Choroid plexus epithelial cell (primary cell): ENCODE measurements at regions not wholly inside any gene's neighbourhood (a gene's known extent, or its start where the extent isn't known, plus 50 kb on each side); places are given as distances from the start of the nearest gene placed in this dataset.

Experiments
- DNase-seq: peaks from one replicate; pipeline ENCODE4 v3.0.0-alpha.2; 2010; ENCODE audit warnings: low read depth
- H3K4me3 ChIP-seq: 2 replicates; pipeline ENCODE4 v1.5.1; 2011; ENCODE audit warnings: low read depth, mild to moderate bottlenecking, control low read depth, low read length, moderate library complexity
- CTCF ChIP-seq: conservative IDR thresholded peaks from 2 replicates; pipeline ENCODE4 v1.5.1; 2011; ENCODE audit warnings: low read depth, mild to moderate bottlenecking, control low read depth, inconsistent platforms, low read length, moderate library complexity

DNA sequence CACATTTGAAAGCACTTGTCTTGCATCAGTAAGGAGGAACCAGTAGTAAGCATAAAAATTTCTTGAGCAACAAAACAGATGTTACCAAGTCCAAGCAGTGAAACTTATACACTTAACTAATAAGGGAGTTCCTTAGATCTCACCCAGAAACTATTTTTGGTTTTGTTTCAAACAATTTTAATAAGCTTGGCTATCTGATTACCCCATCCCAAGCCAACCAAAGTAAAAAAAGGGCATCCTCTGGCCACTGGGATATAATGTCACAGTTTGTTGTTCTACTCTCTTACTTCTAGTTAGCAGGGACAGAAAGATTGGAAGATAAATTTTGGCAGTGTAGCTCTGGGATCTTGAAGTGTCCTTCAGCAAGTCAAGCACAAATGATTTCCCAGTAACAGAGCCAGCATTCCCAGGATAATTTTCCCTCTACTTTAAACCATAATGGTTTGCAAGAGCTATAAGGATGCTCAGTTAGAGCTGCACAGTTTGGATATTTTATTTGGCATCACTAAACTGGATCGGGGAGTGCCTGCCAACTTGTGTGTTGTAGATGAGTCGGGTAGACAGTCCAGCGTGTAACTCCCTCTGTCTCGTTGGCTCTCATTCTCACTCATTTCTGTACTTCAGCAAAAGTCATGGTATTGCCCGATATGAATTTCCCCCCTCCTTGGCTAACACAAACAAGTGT is 161.9 kb upstream of the HMHB1 start:
- TF ChIP-seq CTCF = no peak
- H3K4me3 ChIP-seq = no peak overlapping the region
- DNase-seq = peak; percentile 31

DNA sequence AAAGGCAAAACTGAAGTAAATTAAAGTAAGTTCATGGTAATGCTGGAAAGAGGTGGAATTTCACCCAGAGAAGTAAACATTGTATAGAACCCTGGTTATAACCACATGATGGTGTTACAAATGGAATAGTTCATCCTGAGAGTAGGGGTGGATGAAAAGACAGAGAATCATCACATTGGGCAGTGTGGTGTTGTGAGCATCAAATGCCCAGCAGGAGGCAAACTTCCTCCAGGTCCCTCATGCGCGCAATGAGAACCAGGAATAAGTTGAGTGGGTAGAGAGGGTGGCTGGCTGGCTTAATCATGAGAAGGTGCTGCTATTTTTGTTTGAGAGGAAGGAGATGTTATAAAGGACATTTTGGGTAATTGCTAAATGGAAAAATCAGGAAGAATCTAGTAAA is 163.3 kb upstream of the HMHB1 start:
- no peak for DNase-seq
- TF ChIP-seq CTCF = peak; percentile 52
- no peak overlapping the region for H3K4me3 ChIP-seq

GRCh38 chr5:143646961-143647360 is 165.0 kb upstream of the HMHB1 start:
- no peak for TF ChIP-seq CTCF
- H3K4me3 ChIP-seq = no peak overlapping the region
- no peak for DNase-seq

- TF ChIP-seq CTCF = no peak
- no peak for DNase-seq
Measured at GRCh38 chr5:143645356-143645755, 166.6 kb upstream of the HMHB1 start.

DNA sequence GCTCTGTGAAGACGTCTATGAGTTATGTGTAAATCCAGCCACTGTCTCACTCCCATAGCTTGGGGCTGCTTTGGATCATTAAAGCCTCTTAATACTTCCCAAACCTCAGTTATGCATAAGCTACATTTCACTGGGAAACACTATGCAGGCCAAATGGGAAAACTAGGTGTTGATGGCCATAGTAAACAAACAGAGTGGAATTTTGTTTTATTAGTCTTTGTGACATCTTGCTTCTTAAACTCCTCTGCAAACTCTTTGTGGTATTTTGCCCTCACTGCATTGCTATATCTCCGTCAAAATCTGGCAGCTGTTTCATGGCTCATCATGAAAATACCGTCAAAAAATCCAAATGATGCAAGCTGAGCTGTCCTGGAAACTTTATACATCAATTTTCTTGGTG is 167.2 kb upstream of the HMHB1 start:
- H3K4me3 ChIP-seq = no peak overlapping the region
- TF ChIP-seq CTCF = no peak
- no peak for DNase-seq

More at GRCh38 chr5:143645356-143645755, 166.6 kb upstream of the HMHB1 start:
- no peak overlapping the region for H3K4me3 ChIP-seq

DNA sequence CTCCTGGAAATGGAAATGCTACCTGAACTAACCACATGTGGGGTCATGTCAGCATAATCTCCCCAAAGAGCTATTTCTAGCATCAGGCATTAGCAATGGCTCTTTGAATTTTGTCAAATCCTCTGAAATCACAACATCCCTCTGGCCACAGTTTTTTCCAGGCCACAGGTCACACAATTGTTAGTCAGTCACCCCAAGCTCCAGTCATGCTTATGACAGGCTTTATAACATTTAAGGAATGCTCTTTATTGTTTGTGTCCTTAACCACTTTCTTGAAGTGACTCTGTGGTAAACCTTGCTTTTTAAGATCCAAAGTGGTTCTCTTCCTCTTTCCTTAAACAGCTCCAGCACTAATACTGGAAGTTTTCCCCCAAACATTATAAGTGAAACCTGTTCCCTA is 169.2 kb upstream of the HMHB1 start:
- no peak for TF ChIP-seq CTCF
- DNase-seq = no peak
- no peak overlapping the region for H3K4me3 ChIP-seq

DNA sequence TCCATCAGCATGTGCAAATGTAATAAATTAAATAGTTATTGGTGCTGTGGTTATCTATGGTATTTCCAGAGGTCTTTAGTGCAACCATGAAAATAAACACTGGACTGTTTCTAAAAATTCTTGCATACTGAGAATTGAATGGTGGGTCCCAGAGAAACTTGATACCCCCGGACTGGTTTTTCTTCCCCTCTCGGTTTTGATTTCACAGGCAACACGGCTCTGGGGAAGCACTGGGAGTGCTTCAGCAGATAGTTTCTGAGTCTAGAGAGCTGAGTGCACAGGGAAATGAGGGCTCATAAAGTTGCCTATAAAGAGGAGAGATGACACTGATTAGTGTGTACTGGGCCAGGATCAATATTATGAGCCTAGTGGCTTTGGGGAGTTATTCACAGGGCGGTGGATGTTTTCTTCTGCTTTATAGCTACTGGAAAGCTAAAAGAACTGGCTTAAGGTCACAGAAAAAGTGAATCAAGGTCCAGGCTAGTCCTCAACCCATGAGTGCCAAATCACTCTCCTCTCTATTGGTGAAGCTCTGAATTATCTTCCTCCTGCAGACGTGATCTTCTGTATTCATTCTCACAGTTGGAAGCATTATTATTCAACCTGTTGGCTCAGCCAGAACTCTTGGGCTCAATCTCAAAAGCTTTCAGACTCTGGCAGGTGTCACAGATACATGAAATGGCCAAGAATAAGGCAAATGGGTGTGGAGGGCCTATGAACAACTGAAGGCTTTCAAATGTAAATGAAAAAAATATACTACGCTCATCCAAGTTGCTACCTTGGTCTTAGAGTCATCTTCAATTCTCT is 170.2 kb upstream of the HMHB1 start:
- TF ChIP-seq CTCF = no peak
- DNase-seq = peak; percentile 90
- H3K4me3 ChIP-seq = no peak overlapping the region
